Cardiac muscle cell (in vitro differentiated cells and primary cell): ENCODE measurements at regions not wholly inside any gene's neighbourhood (a gene's known extent, or its start where the extent isn't known, plus 50 kb on each side); places are given as distances from the start of the nearest gene placed in this dataset.

Source experiments
- DNase-seq, 2 donors: peaks; one replicate each; pipeline versions ENCODE4 v3.0.0 to v3.0.0-alpha.2; 2010 to 2017; ENCODE audit warnings: low read depth in 1 of 2, low spot score in 1 of 2
- H3K27ac ChIP-seq: fragments of 200-600 bp; sonication (generic); 2 replicates; pipeline ENCODE4 v1.5.1; 2016
- H3K27me3 ChIP-seq: fragments of 200-600 bp; sonication (generic); 2 replicates; pipeline ENCODE4 v1.6.0; 2016; ENCODE audit warnings: control low read depth
- H3K36me3 ChIP-seq: fragments of 200-600 bp; sonication (generic); 2 replicates; pipeline ENCODE4 v1.5.1; 2016; ENCODE audit warnings: control low read depth
- H3K4me1 ChIP-seq: fragments of 200-600 bp; sonication (generic); 2 replicates; pipeline ENCODE4 v1.8.1; 2017; ENCODE audit warnings: low read depth, mild to moderate bottlenecking, mixed run types
- H3K4me3 ChIP-seq: fragments of 200-600 bp; sonication (generic); 2 replicates; pipeline ENCODE4 v1.5.1; 2016; ENCODE audit warnings: mild to moderate bottlenecking
- H3K9me3 ChIP-seq: fragments of 200-600 bp; sonication (generic); 2 replicates; pipeline ENCODE4 v1.5.1; 2017; ENCODE audit warnings: low read depth, mild to moderate bottlenecking, control low read depth
- CTCF ChIP-seq: IDR thresholded peaks from 2 replicates; pipeline ENCODE4 v1.5.1; 2012; ENCODE audit warnings: low read depth, mild to moderate bottlenecking, low read length

DNA sequence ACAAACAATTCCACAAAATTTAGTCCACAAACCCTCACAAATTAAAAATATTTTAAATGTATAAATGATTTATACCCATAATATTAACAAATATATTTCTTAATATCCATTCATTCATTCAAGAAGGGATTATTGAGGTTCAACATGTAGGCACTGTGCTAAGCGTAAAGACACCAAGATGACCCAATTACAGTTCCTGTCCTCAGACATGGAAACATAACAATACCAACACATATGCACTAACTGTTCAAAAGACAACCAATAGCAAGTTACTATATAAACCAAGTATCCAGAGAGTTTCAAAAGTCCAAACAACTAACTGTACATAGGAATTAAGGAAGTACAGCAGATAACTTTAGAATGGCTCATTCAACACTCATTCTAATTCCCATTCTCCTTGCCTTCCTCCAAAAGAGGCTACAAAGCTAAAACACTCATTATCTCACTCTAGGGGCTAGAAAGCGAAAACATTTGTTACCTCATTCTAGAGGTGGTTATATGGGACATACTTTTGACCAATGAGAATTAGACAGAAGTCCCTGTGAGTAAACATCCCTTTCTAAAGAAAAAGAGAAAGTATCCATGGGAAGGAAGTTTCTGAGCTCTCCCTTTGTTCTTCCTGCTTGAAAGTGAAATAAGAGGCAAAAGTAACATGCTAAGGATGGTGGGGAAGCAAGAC is 292.4 kb downstream of the ZEB2 start:
- TF ChIP-seq CTCF: no peak

GRCh38 chr2:144225076-144225475 is 294.8 kb downstream of the ZEB2 start:
- TF ChIP-seq CTCF: no peak
- no peak for DNase-seq
- no peak overlapping the region for H3K4me3 ChIP-seq
- peaks cover 3% of the 10 kb centered on the region for H3K4me1 ChIP-seq
- H3K36me3 ChIP-seq: no peaks in the 10 kb centered on the region
- H3K27me3 ChIP-seq: no peaks in the 10 kb centered on the region
- no peaks in the 10 kb centered on the region for H3K9me3 ChIP-seq
- no peak overlapping the region for H3K27ac ChIP-seq

More for the DNA sequence above, 292.4 kb downstream of the ZEB2 start:
- H3K36me3 ChIP-seq: no peaks in the 10 kb centered on the region
- no peaks in the 10 kb centered on the region for H3K4me1 ChIP-seq
- no peak for DNase-seq
- H3K27ac ChIP-seq: no peak overlapping the region
- H3K9me3 ChIP-seq: no peaks in the 10 kb centered on the region
- no peaks in the 10 kb centered on the region for H3K27me3 ChIP-seq
- no peak overlapping the region for H3K4me3 ChIP-seq

GRCh38 chr2:144224472-144224871 is 295.4 kb downstream of the ZEB2 start:
- H3K9me3 ChIP-seq: no peaks in the 10 kb centered on the region
- DNase-seq: no peak
- no peaks in the 10 kb centered on the region for H3K36me3 ChIP-seq
- H3K27ac ChIP-seq: no peak overlapping the region
- no peak overlapping the region for H3K4me3 ChIP-seq
- no peaks in the 10 kb centered on the region for H3K27me3 ChIP-seq
- TF ChIP-seq CTCF: no peak
- peaks cover 6% of the 10 kb centered on the region for H3K4me1 ChIP-seq

- Histone ChIP-seq H3K27ac (no peak overlapping the region), H3K27me3 (no peaks in the 10 kb centered on the region), H3K36me3 (no peaks in the 10 kb centered on the region), H3K4me1 (peaks cover 6% of the 10 kb centered on the region), H3K4me3 (no peak overlapping the region), H3K9me3 (no peaks in the 10 kb centered on the region)
- DNase-seq: no peak
- TF ChIP-seq CTCF: no peak
Observed at GRCh38 chr2:144219979-144220378, 299.9 kb downstream of the ZEB2 start.

GRCh38 chr2:144217853-144218633 is 301.9 kb downstream of the ZEB2 start:
- H3K4me1 ChIP-seq: peaks cover 6% of the 10 kb centered on the region
- H3K36me3 ChIP-seq: no peaks in the 10 kb centered on the region
- no peaks in the 10 kb centered on the region for H3K9me3 ChIP-seq
- no peak overlapping the region for H3K27ac ChIP-seq
- TF ChIP-seq CTCF: no peak
- H3K27me3 ChIP-seq: no peaks in the 10 kb centered on the region
- no peak for DNase-seq
- H3K4me3 ChIP-seq: no peak overlapping the region
